ENCODE measurements at regions not wholly inside any gene's neighbourhood (a gene's known extent, or its start where the extent isn't known, plus 50 kb on each side); places are given as distances from the start of the nearest gene placed in this dataset.

DNA sequence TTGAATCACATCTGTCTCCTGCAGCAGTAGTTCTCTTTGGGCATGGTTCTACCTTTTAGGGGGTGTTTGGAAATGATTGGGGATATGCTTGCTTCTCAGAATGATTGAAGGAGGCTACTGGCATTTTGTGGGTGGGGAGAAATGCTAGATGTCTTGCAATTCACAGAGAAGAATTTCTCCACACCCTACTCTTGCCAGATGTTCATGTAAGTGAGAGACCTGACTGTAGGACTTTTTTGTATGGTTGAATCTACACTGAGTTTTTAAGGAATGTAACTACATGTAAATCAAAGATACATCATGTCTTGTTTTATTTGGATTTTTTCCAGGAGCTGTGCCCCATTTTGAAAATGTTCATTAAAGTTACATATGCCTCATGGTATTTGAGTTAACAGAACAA, 311.9 kb downstream of the PRDM2 start:
- TF ChIP-seq, protein P1, sequence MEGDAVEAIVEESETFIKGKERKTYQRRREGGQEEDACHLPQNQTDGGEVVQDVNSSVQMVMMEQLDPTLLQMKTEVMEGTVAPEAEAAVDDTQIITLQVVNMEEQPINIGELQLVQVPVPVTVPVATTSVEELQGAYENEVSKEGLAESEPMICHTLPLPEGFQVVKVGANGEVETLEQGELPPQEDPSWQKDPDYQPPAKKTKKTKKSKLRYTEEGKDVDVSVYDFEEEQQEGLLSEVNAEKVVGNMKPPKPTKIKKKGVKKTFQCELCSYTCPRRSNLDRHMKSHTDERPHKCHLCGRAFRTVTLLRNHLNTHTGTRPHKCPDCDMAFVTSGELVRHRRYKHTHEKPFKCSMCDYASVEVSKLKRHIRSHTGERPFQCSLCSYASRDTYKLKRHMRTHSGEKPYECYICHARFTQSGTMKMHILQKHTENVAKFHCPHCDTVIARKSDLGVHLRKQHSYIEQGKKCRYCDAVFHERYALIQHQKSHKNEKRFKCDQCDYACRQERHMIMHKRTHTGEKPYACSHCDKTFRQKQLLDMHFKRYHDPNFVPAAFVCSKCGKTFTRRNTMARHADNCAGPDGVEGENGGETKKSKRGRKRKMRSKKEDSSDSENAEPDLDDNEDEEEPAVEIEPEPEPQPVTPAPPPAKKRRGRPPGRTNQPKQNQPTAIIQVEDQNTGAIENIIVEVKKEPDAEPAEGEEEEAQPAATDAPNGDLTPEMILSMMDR (IDR thresholded peaks at IDR 0.05): no peak
- TF ChIP-seq POLR2A (IDR thresholded peaks at IDR 0.05): no peak

Data from lower leg skin (tissue), 3 donors.